HPDE6-E6E7 (cell line): ENCODE measurements at regions not wholly inside any gene's neighbourhood (a gene's known extent, or its start where the extent isn't known, plus 50 kb on each side); places are given as distances from the start of the nearest gene placed in this dataset.

Experiments
- DNase-seq: peaks from one replicate; pipeline ENCODE4 v3.0.0; 2011; ENCODE audit warnings: missing footprints; ENCODE audit errors: extremely low spot score

DNA sequence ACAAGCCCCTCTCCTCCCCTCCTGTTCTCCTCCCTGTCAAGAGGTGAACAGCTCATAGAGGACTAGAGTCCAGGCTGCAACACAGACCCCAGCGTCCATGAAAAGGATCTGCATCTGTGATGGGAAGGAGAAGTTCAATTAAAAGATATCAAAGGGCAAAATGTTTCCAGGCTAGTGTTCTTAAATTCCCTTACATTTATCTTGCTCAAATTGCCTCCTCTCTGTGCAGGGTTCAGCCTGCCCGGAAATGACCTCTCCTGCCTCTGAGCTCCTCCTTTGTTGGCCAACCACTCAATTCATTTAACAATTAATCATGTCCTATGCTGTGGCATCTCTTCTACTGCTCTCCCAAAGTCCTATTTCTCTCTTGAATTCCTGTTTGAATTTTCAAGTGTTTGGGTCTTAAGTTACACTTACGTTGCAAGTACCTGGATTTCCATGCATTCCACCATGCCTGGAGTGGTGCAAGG, 105.3 kb downstream of the TSN start:
- no peak for DNase-seq

- DNase-seq, result no peak
Measured at GRCh38 chr2:121862286-121862685, 106.8 kb downstream of the TSN start.

- DNase-seq, result no peak
Measured at GRCh38 chr2:121865914-121866313, 110.5 kb downstream of the TSN start.

- no peak for DNase-seq
Measured at GRCh38 chr2:121866789-121867188, 111.3 kb downstream of the TSN start.

DNA sequence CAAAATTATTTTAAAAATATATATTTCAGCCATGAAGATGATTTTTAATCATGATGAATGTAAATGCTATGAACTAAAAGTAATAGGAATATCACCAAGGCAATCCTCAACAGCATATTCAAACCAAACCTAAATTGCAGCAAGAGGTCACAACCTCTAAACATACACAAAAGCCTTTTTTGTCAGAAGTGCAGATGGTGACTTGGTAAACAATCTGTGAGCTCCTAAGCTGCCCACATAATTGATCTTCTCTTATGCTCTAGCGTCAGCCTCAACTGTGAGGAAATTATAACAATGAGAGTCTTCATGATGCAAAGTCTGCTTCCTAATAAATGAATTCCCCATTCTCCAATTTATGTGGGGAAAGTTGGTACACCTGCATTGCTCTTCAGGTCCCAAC, 113.2 kb downstream of the TSN start:
- DNase-seq, result no peak

DNA sequence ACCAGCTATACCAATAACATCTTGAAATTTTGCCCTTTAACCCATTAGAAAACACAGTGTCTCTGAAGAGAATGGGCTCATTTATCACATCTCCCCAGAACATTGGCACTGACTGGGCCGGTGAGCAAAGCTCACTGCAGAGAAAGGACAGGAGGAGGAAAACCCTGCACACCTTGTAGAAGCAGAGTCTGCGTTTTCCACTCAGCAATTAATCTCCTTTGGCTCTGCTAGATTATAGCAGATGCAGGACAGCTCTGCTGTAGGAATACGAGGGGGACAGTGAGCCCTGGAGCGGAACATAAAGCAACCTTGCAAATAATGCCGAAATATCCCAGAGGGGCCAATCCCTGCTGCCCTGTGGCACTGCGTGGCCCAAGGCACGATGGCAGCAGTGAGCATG, 113.9 kb downstream of the TSN start:
- DNase-seq, result no peak

GRCh38 chr2:121869873-121870272, 114.4 kb downstream of the TSN start:
- DNase-seq, result no peak

DNA sequence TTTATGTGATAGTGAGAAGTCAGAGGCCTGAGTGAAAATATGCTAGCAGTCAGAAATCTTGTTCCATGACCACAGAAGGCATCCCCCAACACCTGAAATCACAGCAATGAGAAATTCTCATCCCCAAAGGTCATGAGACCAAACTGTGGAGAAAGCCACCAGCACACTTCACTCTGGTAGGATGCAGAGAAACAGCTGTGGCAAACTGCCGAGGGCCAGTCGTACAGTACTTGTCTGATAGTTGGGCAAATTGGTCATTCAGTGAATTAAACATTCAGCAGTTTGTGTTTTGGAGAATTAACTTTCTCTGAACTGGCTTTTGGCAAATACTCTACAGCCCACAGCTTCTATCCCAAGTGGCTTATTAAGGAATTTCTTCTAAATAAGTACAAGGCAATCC, 117.2 kb downstream of the TSN start:
- DNase-seq, result no peak

DNA sequence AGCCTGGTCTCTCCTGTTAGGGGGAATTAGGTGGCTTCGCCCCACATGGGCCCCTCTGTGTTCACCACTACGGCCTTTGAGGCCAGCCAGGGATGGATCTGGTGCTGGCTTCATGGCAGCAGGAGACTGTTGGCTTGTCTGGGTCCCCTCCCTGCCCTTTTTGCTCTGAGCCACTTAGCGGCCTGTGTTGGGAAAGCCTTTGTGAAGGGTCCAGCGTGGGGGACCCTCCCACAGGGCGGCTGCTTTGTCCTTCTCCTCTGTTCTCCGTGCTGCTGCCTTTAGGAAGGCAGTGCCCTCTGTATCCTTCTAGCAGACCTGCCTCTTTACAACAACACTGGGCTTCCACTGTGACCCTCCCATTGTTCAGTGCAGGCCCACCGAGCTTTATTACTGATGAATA, 118.4 kb downstream of the TSN start:
- DNase-seq, result no peak

GRCh38 chr2:121875585-121876185, 120.2 kb downstream of the TSN start:
- DNase-seq, result no peak

- DNase-seq, result no peak
Measured at GRCh38 chr2:121877366-121877765, 121.9 kb downstream of the TSN start.

DNA sequence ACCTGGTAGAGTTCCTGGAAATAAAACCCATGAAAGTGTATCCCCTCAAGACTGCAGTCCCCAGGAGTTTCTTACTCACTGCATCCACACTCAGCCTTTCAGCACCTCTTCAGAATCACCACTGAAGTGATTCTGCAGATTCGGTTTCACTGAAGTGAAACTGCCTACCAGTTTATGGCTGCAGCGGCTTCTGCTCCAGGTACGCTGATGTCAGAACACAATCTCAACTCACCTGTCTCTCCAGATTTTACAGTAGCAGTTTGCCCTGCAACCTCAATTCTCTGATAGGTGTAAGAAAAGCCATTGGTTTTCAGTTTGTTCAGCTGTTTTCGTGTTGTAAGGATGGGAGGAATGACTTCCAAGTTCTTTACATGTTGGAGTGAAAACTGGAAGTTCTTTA, 124.8 kb downstream of the TSN start:
- no peak for DNase-seq

- DNase-seq, result no peak
Measured at GRCh38 chr2:121881038-121881437, 125.6 kb downstream of the TSN start.

- no peak for DNase-seq
Measured at GRCh38 chr2:121881950-121882349, 126.5 kb downstream of the TSN start.

- no peak for DNase-seq
Measured at GRCh38 chr2:121884078-121884477, 128.6 kb downstream of the TSN start.

- no peak for DNase-seq
Measured at GRCh38 chr2:121884511-121884921, 129.1 kb downstream of the TSN start.

GRCh38 chr2:121886059-121886458, 130.6 kb downstream of the TSN start:
- DNase-seq, result no peak

- no peak for DNase-seq
Measured at GRCh38 chr2:121887513-121888188, 132.2 kb downstream of the TSN start.

- DNase-seq, result peak; percentile 45
Measured at GRCh38 chr2:121888189-121888557, 132.7 kb downstream of the TSN start.

GRCh38 chr2:121890041-121890440, 134.6 kb downstream of the TSN start:
- no peak for DNase-seq

GRCh38 chr2:121895723-121896571, 140.5 kb downstream of the TSN start:
- no peak for DNase-seq

- DNase-seq, result peak; percentile 32
Measured at GRCh38 chr2:121897335-121897970, 142.0 kb downstream of the TSN start.
